ENCODE measurements at regions not wholly inside any gene's neighbourhood (a gene's known extent, or its start where the extent isn't known, plus 50 kb on each side); places are given as distances from the start of the nearest gene placed in this dataset.

GRCh38 chr5:84696651-84697050 is 312.0 kb upstream of the EDIL3 start:
- DNase-seq (ENCODE audit: low read depth) = no peak
- TF ChIP-seq, protein P1, sequence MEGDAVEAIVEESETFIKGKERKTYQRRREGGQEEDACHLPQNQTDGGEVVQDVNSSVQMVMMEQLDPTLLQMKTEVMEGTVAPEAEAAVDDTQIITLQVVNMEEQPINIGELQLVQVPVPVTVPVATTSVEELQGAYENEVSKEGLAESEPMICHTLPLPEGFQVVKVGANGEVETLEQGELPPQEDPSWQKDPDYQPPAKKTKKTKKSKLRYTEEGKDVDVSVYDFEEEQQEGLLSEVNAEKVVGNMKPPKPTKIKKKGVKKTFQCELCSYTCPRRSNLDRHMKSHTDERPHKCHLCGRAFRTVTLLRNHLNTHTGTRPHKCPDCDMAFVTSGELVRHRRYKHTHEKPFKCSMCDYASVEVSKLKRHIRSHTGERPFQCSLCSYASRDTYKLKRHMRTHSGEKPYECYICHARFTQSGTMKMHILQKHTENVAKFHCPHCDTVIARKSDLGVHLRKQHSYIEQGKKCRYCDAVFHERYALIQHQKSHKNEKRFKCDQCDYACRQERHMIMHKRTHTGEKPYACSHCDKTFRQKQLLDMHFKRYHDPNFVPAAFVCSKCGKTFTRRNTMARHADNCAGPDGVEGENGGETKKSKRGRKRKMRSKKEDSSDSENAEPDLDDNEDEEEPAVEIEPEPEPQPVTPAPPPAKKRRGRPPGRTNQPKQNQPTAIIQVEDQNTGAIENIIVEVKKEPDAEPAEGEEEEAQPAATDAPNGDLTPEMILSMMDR (IDR thresholded peaks at IDR 0.05; ENCODE audit: low read depth, low read length, missing control alignments) = no peak
- H3K4me3 ChIP-seq (ENCODE audit: low read depth, low read length) = no peak overlapping the region

GRCh38 chr5:84695330-84695729 is 310.6 kb upstream of the EDIL3 start:
- TF ChIP-seq, protein P1 (IDR thresholded peaks at IDR 0.05; ENCODE audit: low read depth, low read length, missing control alignments) = no peak
- DNase-seq (ENCODE audit: low read depth) = no peak
- H3K4me3 ChIP-seq (ENCODE audit: low read depth, low read length) = no peak overlapping the region

- TF ChIP-seq, protein P1 (IDR thresholded peaks at IDR 0.05; ENCODE audit: low read depth, low read length, missing control alignments) = no peak
- no peak for DNase-seq (ENCODE audit: low read depth)
- no peak overlapping the region for H3K4me3 ChIP-seq (ENCODE audit: low read depth, low read length)
These were observed 308.6 kb upstream of the EDIL3 start for GRCh38 chr5:84693256-84693655.

- H3K4me3 ChIP-seq (ENCODE audit: low read depth, low read length) = no peak overlapping the region
- DNase-seq (ENCODE audit: low read depth) = no peak
- TF ChIP-seq, protein P1 (IDR thresholded peaks at IDR 0.05; ENCODE audit: low read depth, low read length, missing control alignments) = no peak
These were observed 303.9 kb upstream of the EDIL3 start for GRCh38 chr5:84688566-84688965.

DNA sequence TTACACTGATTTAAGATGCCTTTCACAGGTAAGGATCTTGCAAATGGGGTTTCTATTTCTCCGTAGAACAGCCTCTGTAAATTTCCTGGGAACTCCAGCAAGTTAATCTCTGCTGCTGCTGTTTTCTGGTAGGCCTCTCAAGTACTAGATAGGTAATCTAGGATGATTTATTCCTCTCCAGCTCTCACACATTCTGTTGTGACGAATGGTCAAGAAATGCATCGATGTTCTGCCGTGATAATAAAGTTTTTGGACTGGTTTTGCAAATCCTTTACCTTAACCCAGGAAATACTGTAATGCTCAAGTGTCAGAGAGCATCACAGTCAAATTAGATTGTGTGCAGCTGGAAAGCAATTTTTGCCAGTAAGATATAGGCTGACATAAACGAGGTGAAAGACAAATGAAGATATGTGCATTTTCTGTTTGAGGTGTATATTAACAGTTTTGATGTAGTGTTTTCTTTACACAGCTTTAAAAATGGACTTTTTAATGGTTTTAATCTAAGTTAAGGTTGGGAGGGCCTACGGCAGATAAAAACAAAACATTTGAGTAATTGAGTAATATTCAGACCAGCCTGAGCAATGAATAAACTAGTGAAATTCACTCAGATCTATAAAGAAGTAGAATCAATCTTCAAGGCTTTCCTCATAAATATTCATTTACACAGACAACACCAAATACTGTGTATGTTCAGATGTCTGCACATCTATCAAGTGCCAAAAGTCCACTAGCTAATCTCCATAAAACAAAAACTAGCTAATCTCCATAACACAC is 300.6 kb upstream of the EDIL3 start:
- no peak overlapping the region for H3K4me3 ChIP-seq (ENCODE audit: low read depth, low read length)
- no peak for DNase-seq (ENCODE audit: low read depth)
- TF ChIP-seq, protein P1 (IDR thresholded peaks at IDR 0.05; ENCODE audit: low read depth, low read length, missing control alignments) = no peak

GRCh38 chr5:84683594-84683993 is 298.9 kb upstream of the EDIL3 start:
- TF ChIP-seq, protein P1 (IDR thresholded peaks at IDR 0.05; ENCODE audit: low read depth, low read length, missing control alignments) = no peak
- no peak for DNase-seq (ENCODE audit: low read depth)
- H3K4me3 ChIP-seq (ENCODE audit: low read depth, low read length) = no peak overlapping the region

GRCh38 chr5:84682531-84682930 is 297.9 kb upstream of the EDIL3 start:
- TF ChIP-seq, protein P1 (IDR thresholded peaks at IDR 0.05; ENCODE audit: low read depth, low read length, missing control alignments) = no peak
- H3K4me3 ChIP-seq (ENCODE audit: low read depth, low read length) = no peak overlapping the region
- no peak for DNase-seq (ENCODE audit: low read depth)

Measured in GM12864 (cell line).